ENCODE measurements at regions not wholly inside any gene's neighbourhood (a gene's known extent, or its start where the extent isn't known, plus 50 kb on each side); places are given as distances from the start of the nearest gene placed in this dataset.

GRCh38 chr16:55073830-55074229 lies 143.2 kb downstream of the IRX5 start:
- no peak for TF ChIP-seq GABPA (tag; conservative IDR thresholded peaks at IDR 0.05; ENCODE audit: low read depth)
- no peak for TF ChIP-seq ZSCAN32 (CRISPR knock-in tag; IDR thresholded peaks at IDR 0.05)
- TF ChIP-seq PATZ1 (CRISPR knock-in tag; IDR thresholded peaks at IDR 0.05; ENCODE audit: borderline replicate concordance): no peak
- TF ChIP-seq CTCF (IDR thresholded peaks at IDR 0.05 in 2 of 3, conservative IDR thresholded peaks at IDR 0.05 in 1 of 3; ENCODE audit: insufficient read depth in 2 of 3, low read depth in 1 of 3, low read length in 3 of 3): no peak
- no peak for TF ChIP-seq KDM1A (IDR thresholded peaks at IDR 0.05)
- TF ChIP-seq, protein P1, sequence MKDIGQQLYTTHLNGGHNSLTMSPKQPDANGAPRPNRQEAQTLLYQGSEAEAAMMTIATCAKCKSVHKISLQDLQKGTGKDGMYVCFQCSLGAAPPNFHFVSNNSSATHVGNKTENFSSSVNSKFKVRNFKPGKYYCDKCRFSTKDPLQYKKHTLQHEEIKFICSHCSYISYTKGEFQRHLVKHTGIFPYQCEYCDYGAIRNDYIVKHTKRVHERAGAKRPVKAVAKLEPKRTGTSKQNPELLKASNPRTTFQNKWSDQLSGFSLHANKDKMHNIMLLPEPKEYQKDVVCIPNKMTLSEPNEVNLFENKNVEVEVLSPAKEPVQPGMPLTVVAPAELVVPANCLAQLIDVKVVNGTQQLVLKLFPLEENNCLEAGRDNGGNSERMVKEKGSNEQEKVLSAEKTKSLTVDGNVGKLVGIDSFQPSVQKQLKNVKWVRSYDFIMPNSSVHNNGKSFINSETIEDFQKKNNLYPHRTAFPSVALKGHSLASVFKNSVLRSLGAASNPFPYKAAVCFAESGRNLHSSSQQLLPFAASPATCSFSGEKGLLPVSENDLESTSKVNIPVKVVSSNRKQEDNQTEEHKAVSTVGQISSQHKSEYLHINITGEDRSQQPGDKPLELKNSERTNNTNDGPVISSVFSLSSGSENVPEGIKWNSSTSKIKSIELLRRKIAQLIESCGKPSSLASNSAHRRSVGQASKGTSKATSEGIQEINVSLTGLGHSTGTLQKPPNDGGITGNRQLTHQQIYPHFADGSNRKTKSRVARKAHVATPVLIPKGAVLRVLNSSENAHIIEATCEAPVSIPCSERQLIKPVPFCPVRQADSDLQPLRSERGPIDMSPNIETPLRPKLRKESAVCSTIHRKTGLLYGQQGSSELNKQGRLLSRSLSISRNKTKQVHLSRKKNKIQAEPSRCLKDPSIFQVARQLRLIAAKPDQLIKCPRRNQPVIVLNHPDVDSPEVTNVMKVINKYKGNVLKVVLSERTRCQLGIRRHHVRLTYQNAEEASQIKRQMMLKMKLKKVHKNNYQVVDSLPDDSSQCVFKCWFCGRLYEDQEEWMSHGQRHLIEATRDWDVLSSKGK (CRISPR knock-in tag; IDR thresholded peaks at IDR 0.05): no peak
- TF ChIP-seq EP300 (IDR thresholded peaks at IDR 0.05; ENCODE audit: low read length): no peak

Data from K562 (cell line).